HL-60 (cell line): ENCODE measurements at regions not wholly inside any gene's neighbourhood (a gene's known extent, or its start where the extent isn't known, plus 50 kb on each side); places are given as distances from the start of the nearest gene placed in this dataset.

Experiments used
- CTCF ChIP-seq: IDR thresholded peaks from one replicate; pipeline ENCODE4 v1.5.1; 2011; ENCODE audit warnings: low read length, control low read depth, inconsistent platforms; ENCODE audit not compliant: insufficient read depth
- GABPA ChIP-seq: IDR thresholded peaks from 2 replicates; pipeline ENCODE4 v1.6.1; 2012; ENCODE audit warnings: low read depth
- POLR2AphosphoS5 ChIP-seq: IDR thresholded peaks from 2 replicates; pipeline ENCODE4 v1.6.1; 2012; ENCODE audit warnings: low read depth
- REST ChIP-seq: IDR thresholded peaks from 2 replicates; pipeline ENCODE4 v1.6.1; 2012; ENCODE audit warnings: low read depth; ENCODE audit not compliant: insufficient replicate concordance
- SPI1 ChIP-seq: IDR thresholded peaks from 2 replicates; pipeline ENCODE4 v1.6.1; 2012; ENCODE audit warnings: low read depth, mild to moderate bottlenecking, borderline replicate concordance

- TF ChIP-seq CTCF, result no peak
- no peak for TF ChIP-seq POLR2AphosphoS5
- no peak for TF ChIP-seq REST
- TF ChIP-seq SPI1, result no peak
- no peak for TF ChIP-seq GABPA
Observed at GRCh38 chr13:53121919-53122318, 93.3 kb downstream of the OLFM4 start.
